Panc1 (cell line): ENCODE measurements at regions not wholly inside any gene's neighbourhood (a gene's known extent, or its start where the extent isn't known, plus 50 kb on each side); places are given as distances from the start of the nearest gene placed in this dataset.

Experiments used
- ATAC-seq: fragments of 200-7000 bp; cut with Tn5 transposase; 2 replicates; pipeline ENCODE4 v1.9.1; 2020; ENCODE audit warnings: mild to moderate bottlenecking, moderate library complexity
- BruUV-seq: library from RNA; stranded (reverse); fragments of 400-500 nt; replicated peaks from 2 replicates; lab custom pipeline; 2021; lab: Mats Ljungman, UMichigan
- CTCF ChIA-PET: fragments of 300-600 bp; sonication (Branson Sonifier 250); formaldehyde crosslinking; loops from one replicate; lab custom pipeline; 2022; ENCODE audit warnings: antibody characterized with exemption; lab: Charles Lee
- POLR2A ChIA-PET: fragments of 300-600 bp; sonication (Branson Sonifier 250); formaldehyde crosslinking; loops from one replicate; lab custom pipeline; 2022; ENCODE audit warnings: antibody characterized with exemption; lab: Charles Lee
- DNase-seq: peaks from one replicate; pipeline ENCODE4 v3.0.0-alpha.2; 2010; ENCODE audit warnings: low read depth, low spot score
- H3K27ac ChIP-seq: 2 replicates; pipeline ENCODE4 v1.5.1; 2011; ENCODE audit warnings: mild to moderate bottlenecking, low read length, inconsistent platforms
- H3K27me3 ChIP-seq: fragments of 200-500 bp; sonication (Bioruptor generic); 2 replicates; pipeline ENCODE4 v1.6.0; 2014; ENCODE audit warnings: low read length, inconsistent platforms; ENCODE audit not compliant: control insufficient read depth, insufficient read depth
- H3K36me3 ChIP-seq: fragments of 200-500 bp; sonication (Bioruptor generic); 2 replicates; pipeline ENCODE4 v1.5.1; 2014; ENCODE audit warnings: inconsistent platforms, mild to moderate bottlenecking, low read length, moderate library complexity; ENCODE audit not compliant: control insufficient read depth, insufficient read depth
- H3K4me1 ChIP-seq: 2 replicates; pipeline ENCODE4 v1.5.1; 2011; ENCODE audit warnings: inconsistent platforms, mild to moderate bottlenecking, low read length, moderate library complexity; ENCODE audit not compliant: control insufficient read depth, insufficient read depth
- H3K4me3 ChIP-seq, 2 experiments: 2 replicates each; pipeline ENCODE4 v1.5.1; 2011 to 2012; ENCODE audit warnings: low read depth in 2 of 2, low read length in 2 of 2, mild to moderate bottlenecking in 2 of 2, inconsistent platforms in 1 of 2, moderate library complexity in 1 of 2
- H3K9me3 ChIP-seq: fragments of 200-500 bp; sonication (Bioruptor generic); 2 replicates; pipeline ENCODE4 v1.5.1; 2014; ENCODE audit warnings: low read depth, mild to moderate bottlenecking, inconsistent platforms, low read length, moderate library complexity; ENCODE audit not compliant: control insufficient read depth, insufficient read depth
- CTCF ChIP-seq: fragments of 450-650 bp; IDR thresholded peaks from 2 replicates; pipeline ENCODE4 v1.5.1; 2017; ENCODE audit warnings: mild to moderate bottlenecking
- POLR2AphosphoS5 ChIP-seq: IDR thresholded peaks from 2 replicates; pipeline ENCODE4 v1.6.1; 2012; ENCODE audit warnings: mild to moderate bottlenecking, low read depth, low read length, moderate library complexity
- REST ChIP-seq, 2 experiments: IDR thresholded peaks; 2 replicates each; pipeline ENCODE4 v1.6.1; 2011 to 2012; ENCODE audit warnings: low read depth in 2 of 2, control low read depth in 1 of 2, low read length in 1 of 2, mild to moderate bottlenecking in 1 of 2, moderate library complexity in 1 of 2; ENCODE audit not compliant: insufficient read depth in 1 of 2
- SIN3A ChIP-seq: IDR thresholded peaks from 2 replicates; pipeline ENCODE4 v1.6.1; 2012; ENCODE audit warnings: low read depth, mild to moderate bottlenecking, low read length, moderate library complexity, borderline replicate concordance; ENCODE audit not compliant: insufficient read depth
- TCF7L2 ChIP-seq: IDR thresholded peaks from 2 replicates; pipeline ENCODE4 v1.6.1; 2011; ENCODE audit warnings: mild to moderate bottlenecking, low read depth, low read length, inconsistent platforms
- in situ Hi-C: cut with HindIII; loops from 2 replicates; pipeline ENCODE4 v1.10.0; 2016; ENCODE audit warnings: low sequenced_read_pairs, low pct_unique_long_range_greater_than_20kb
- intact Hi-C: fragments of 100-400 bp; cut with micrococcal nuclease; formaldehyde crosslinking; loops from one replicate; pipeline ENCODE4 v1.10.0; 2022; ENCODE audit not compliant: unreplicated experiment

GRCh38 chr9:73344060-73344459 lies 192.4 kb downstream of the ANXA1 start:
- Histone ChIP-seq H3K4me3 (no peak overlapping the region), H3K27ac (no peak overlapping the region), H3K27me3 (no peaks in the 10 kb centered on the region), H3K4me1 (no peaks in the 10 kb centered on the region), H3K36me3 (no peaks in the 10 kb centered on the region; the same call in 1 of the 2 replicates), H3K9me3 (no peaks in the 10 kb centered on the region)
- in situ Hi-C loops = no loop called here
- TF ChIP-seq CTCF (no peak), REST (IDR thresholded peaks at IDR 0.05; ENCODE audit: insufficient read depth in 1 of 2, low read depth in 2 of 2, low read length in 1 of 2) (no peak), POLR2AphosphoS5 (no peak), TCF7L2 (no peak), SIN3A (no peak)
- ChIA-PET CTCF (no interaction called here), POLR2A (no interaction called here)
- no TSS peak for BruUV-seq
- no peak for ATAC-seq
- DNase-seq = no peak
- intact Hi-C loops = no loop called here

- no peaks in the 10 kb centered on the region for H3K9me3 ChIP-seq
- H3K4me1 ChIP-seq = no peaks in the 10 kb centered on the region
- in situ Hi-C loops (no loop called here), intact Hi-C loops (no loop called here)
- TF ChIP-seq REST (IDR thresholded peaks at IDR 0.05; ENCODE audit: insufficient read depth in 1 of 2, low read depth in 2 of 2, low read length in 1 of 2) (no peak), POLR2AphosphoS5 (no peak), TCF7L2 (no peak), CTCF (no peak), SIN3A (no peak)
- no peaks in the 10 kb centered on the region; the same call in 1 of the 2 replicates for H3K36me3 ChIP-seq
- DNase-seq = no peak
- ChIA-PET POLR2A (no interaction called here), CTCF (no interaction called here)
- H3K27me3 ChIP-seq = no peaks in the 10 kb centered on the region
- BruUV-seq = no TSS peak
- no peak overlapping the region for H3K27ac ChIP-seq
- ATAC-seq = no peak
- no peak overlapping the region for H3K4me3 ChIP-seq
Observed at GRCh38 chr9:73347123-73347522, 195.5 kb downstream of the ANXA1 start.
